ENCODE measurements at regions not wholly inside any gene's neighbourhood (a gene's known extent, or its start where the extent isn't known, plus 50 kb on each side); places are given as distances from the start of the nearest gene placed in this dataset.

GRCh38 chr12:127556231-127556886, 710.6 kb upstream of the TMEM132C start:
- no peak for TF ChIP-seq CTCF (IDR thresholded peaks at IDR 0.05; ENCODE audit: insufficient read depth, low read length)
- no peak for TF ChIP-seq REST (IDR thresholded peaks at IDR 0.05; ENCODE audit: insufficient replicate concordance, low read depth)
- TF ChIP-seq GABPA (IDR thresholded peaks at IDR 0.05; ENCODE audit: low read depth) = no peak

All from HL-60 (cell line).